Liver (tissue), 7 donors: ENCODE measurements at regions not wholly inside any gene's neighbourhood (a gene's known extent, or its start where the extent isn't known, plus 50 kb on each side); places are given as distances from the start of the nearest gene placed in this dataset.
"Not testable (repeated sequence)": the region's sequence is repeated elsewhere in the genome, so short reads cannot be mapped to it uniquely, and the experiment has no call there.

Experiments
- DNase-seq: peaks from one replicate; pipeline ENCODE4 v3.0.0-alpha.2; 2017; ENCODE audit warnings: low spot score
- H3K27ac ChIP-seq, 2 donors: one replicate each; pipeline ENCODE4 v1.7.0; 2013; ENCODE audit warnings: inconsistent platforms in 2 of 2, low read length in 2 of 2, control low read depth in 1 of 2, low read depth in 1 of 2, mild to moderate bottlenecking in 1 of 2
- H3K27me3 ChIP-seq, 4 donors: one replicate each; pipeline versions ENCODE4 v1.6.1 to v1.7.0; 2013; ENCODE audit warnings: low read length in 3 of 4, inconsistent platforms in 1 of 4, mild to moderate bottlenecking in 1 of 4, moderate library complexity in 1 of 4; ENCODE audit not compliant: control insufficient read depth in 4 of 4, insufficient read depth in 4 of 4
- H3K36me3 ChIP-seq, 4 donors: one replicate each; pipeline versions ENCODE4 v1.6.1 to v1.7.0; 2013; ENCODE audit warnings: low read length in 3 of 4, mild to moderate bottlenecking in 3 of 4, low read depth in 1 of 4, moderate library complexity in 1 of 4; ENCODE audit not compliant: control insufficient read depth in 4 of 4, insufficient read depth in 3 of 4
- H3K4me1 ChIP-seq, 4 donors: one replicate each; pipeline versions ENCODE4 v1.6.1 to v1.7.0; 2013; ENCODE audit warnings: low read length in 3 of 4, mild to moderate bottlenecking in 3 of 4, moderate library complexity in 1 of 4; ENCODE audit not compliant: control insufficient read depth in 4 of 4, insufficient read depth in 4 of 4
- H3K4me3 ChIP-seq, 3 donors: one replicate each; pipeline versions ENCODE4 v1.6.1 to v1.7.0; 2013; ENCODE audit warnings: low read length in 3 of 3, control low read depth in 1 of 3, low read depth in 1 of 3, mild to moderate bottlenecking in 1 of 3
- H3K9ac ChIP-seq, 2 donors: one replicate each; pipeline ENCODE4 v1.7.0; 2013; ENCODE audit warnings: low read length in 2 of 2, mild to moderate bottlenecking in 2 of 2, moderate library complexity in 2 of 2, control low read depth in 1 of 2, low read depth in 1 of 2
- H3K9me3 ChIP-seq, 4 donors: one replicate each; pipeline versions ENCODE4 v1.6.1 to v1.7.0; 2013; ENCODE audit warnings: low read length in 3 of 4; ENCODE audit not compliant: control insufficient read depth in 4 of 4
- ATF3 ChIP-seq: IDR thresholded peaks from 2 replicates; pipeline ENCODE4 v1.6.1; 2016; ENCODE audit warnings: antibody characterized with exemption
- EGR1 ChIP-seq, 2 donors: IDR thresholded peaks; 2 replicates each; pipeline ENCODE4 v1.6.1; 2016 to 2018; ENCODE audit warnings: antibody characterized with exemption in 2 of 2, low read depth in 2 of 2
- FOXA1 ChIP-seq: IDR thresholded peaks from 2 replicates; pipeline ENCODE4 v1.6.1; 2016; ENCODE audit warnings: antibody characterized with exemption
- FOXA2 ChIP-seq: IDR thresholded peaks from 2 replicates; pipeline ENCODE4 v1.6.1; 2016; ENCODE audit warnings: antibody characterized with exemption
- GABPA ChIP-seq, 2 donors: IDR thresholded peaks in 1 of 2; conservative IDR thresholded peaks in 1 of 2; 2 replicates each; pipeline ENCODE4 v1.6.1; 2016; ENCODE audit warnings: antibody characterized with exemption in 2 of 2, mild to moderate bottlenecking in 1 of 2, moderate library complexity in 1 of 2
- HNF4A ChIP-seq, 2 donors: conservative IDR thresholded peaks; 2 replicates each; pipeline ENCODE4 v1.6.1; 2016; ENCODE audit warnings: antibody characterized with exemption in 2 of 2, mild to moderate bottlenecking in 2 of 2
- HNF4G ChIP-seq: IDR thresholded peaks from 2 replicates; pipeline ENCODE4 v1.6.1; 2016; ENCODE audit warnings: antibody characterized with exemption
- JUND ChIP-seq, 2 donors: IDR thresholded peaks; 2 replicates each; pipeline ENCODE4 v1.6.1; 2016; ENCODE audit warnings: antibody characterized with exemption in 2 of 2
- NR2F2 ChIP-seq: IDR thresholded peaks from 2 replicates; pipeline ENCODE4 v1.6.1; 2016; ENCODE audit warnings: antibody characterized with exemption
- RAD21 ChIP-seq, 2 donors: IDR thresholded peaks; 2 replicates each; pipeline ENCODE4 v1.6.1; 2016; ENCODE audit warnings: antibody characterized with exemption in 2 of 2, mild to moderate bottlenecking in 2 of 2
- REST ChIP-seq: IDR thresholded peaks from 2 replicates; pipeline ENCODE4 v1.6.1; 2016; ENCODE audit warnings: antibody characterized with exemption, mild to moderate bottlenecking
- RXRA ChIP-seq, 2 donors: IDR thresholded peaks; 2 replicates each; pipeline ENCODE4 v1.6.1; 2017 to 2018; ENCODE audit warnings: antibody characterized with exemption in 2 of 2, mild to moderate bottlenecking in 1 of 2
- SP1 ChIP-seq: IDR thresholded peaks from 2 replicates; pipeline ENCODE4 v1.6.1; 2018; ENCODE audit warnings: antibody characterized with exemption, mild to moderate bottlenecking
- YY1 ChIP-seq: IDR thresholded peaks from 2 replicates; pipeline ENCODE4 v1.6.1; 2016; ENCODE audit warnings: antibody characterized with exemption, mild to moderate bottlenecking
- ZBTB33 ChIP-seq: IDR thresholded peaks from 2 replicates; pipeline ENCODE4 v1.6.1; 2016; ENCODE audit warnings: antibody characterized with exemption
- WGBS: extraction: QIAGEN DNeasy Blood & Tissue Kit; methylation state at CpG from one replicate; pipeline ENCODE4 v1.1.7; 2013; 5-methylcytosine and 5-hydroxymethylcytosine counted together
- donor health status: healthy.
- donor health status: healthy.
- donor health status: healthy.
- donor health status: healthy.

- peaks cover 0 to 22% (median 11%) of the 10 kb centered on the region in 4 donors for H3K4me1 ChIP-seq
- H3K4me3 ChIP-seq, H3K36me3 ChIP-seq, H3K9me3 ChIP-seq, H3K27ac ChIP-seq, H3K9ac ChIP-seq, DNase-seq, H3K27me3 ChIP-seq: not testable (repeated sequence)
- 76% methylated on average over 5 of the region's 5 CpGs for WGBS
- TF ChIP-seq JUND (IDR thresholded peaks at IDR 0.05) (peak; percentile 97 to 98), ATF3 (peak; percentile 96), HNF4G (peak; percentile 25), HNF4A (conservative IDR thresholded peaks at IDR 0.05) (peak; percentile 76 to 86), RAD21 (IDR thresholded peaks at IDR 0.05) (peak in 1 of 2 donors; percentile 3), YY1 (peak; percentile 80)
Observed at GRCh38 chr16:10328291-10328690, 57.6 kb upstream of the ATF7IP2 start.

GRCh38 chr16:10332241-10332640 is 53.6 kb upstream of the ATF7IP2 start:
- no peaks in the 10 kb centered on the region for H3K27me3 ChIP-seq
- no peak overlapping the region for H3K9ac ChIP-seq
- TF ChIP-seq SP1 (no peak), NR2F2 (no peak), EGR1 (IDR thresholded peaks at IDR 0.05; ENCODE audit: low read depth in 2 of 2) (no peak), REST (no peak), GABPA (IDR thresholded peaks at IDR 0.05 in 1 of 2, conservative IDR thresholded peaks at IDR 0.05 in 1 of 2) (no peak), RXRA (IDR thresholded peaks at IDR 0.05) (no peak)
- no peak for DNase-seq
- H3K27ac ChIP-seq: no peak overlapping the region
- no peak overlapping the region for H3K4me3 ChIP-seq
- H3K36me3 ChIP-seq: no peaks in the 10 kb centered on the region
- no peaks in the 10 kb centered on the region for H3K9me3 ChIP-seq
- peaks cover 5 to 35% (median 25%) of the 10 kb centered on the region in 4 donors for H3K4me1 ChIP-seq

- H3K36me3 ChIP-seq: no peaks in the 10 kb centered on the region
- peaks cover 5 to 35% (median 25%) of the 10 kb centered on the region in 4 donors for H3K4me1 ChIP-seq
- H3K27ac ChIP-seq: peak overlapping the region; percentile 0 to 54
- H3K27me3 ChIP-seq: no peaks in the 10 kb centered on the region
- no peak overlapping the region for H3K9ac ChIP-seq
- 97% methylated on average over 7 of the region's 7 CpGs for WGBS
- no peaks in the 10 kb centered on the region for H3K9me3 ChIP-seq
- TF ChIP-seq FOXA1: no peak
- no peak for TF ChIP-seq ZBTB33
- no peak for TF ChIP-seq FOXA2
- H3K4me3 ChIP-seq: no peak overlapping the region
- no peak for DNase-seq
Observed at GRCh38 chr16:10332775-10333174, 53.1 kb upstream of the ATF7IP2 start.
